HCT116 (cell line): ENCODE measurements at regions not wholly inside any gene's neighbourhood (a gene's known extent, or its start where the extent isn't known, plus 50 kb on each side); places are given as distances from the start of the nearest gene placed in this dataset.

Experiments used
- ATAC-seq: fragments of 200-7000 bp; cut with Tn5 transposase; 2 replicates; pipeline ENCODE4 v1.9.1; 2020; ENCODE audit warnings: mild to moderate bottlenecking, moderate library complexity
- BruUV-seq: library from RNA; stranded (reverse); fragments of 400-500 nt; replicated peaks from 2 replicates; lab custom pipeline; 2021; lab: Mats Ljungman, UMichigan
- CTCF ChIA-PET: fragments of 300-600 bp; sonication (Branson Sonifier 250); formaldehyde crosslinking; loops from one replicate; lab custom pipeline; 2021; ENCODE audit warnings: antibody characterized with exemption; lab: Charles Lee
- POLR2A ChIA-PET: fragments of 300-600, 350-600 bp; sonication (Branson Sonifier 250); formaldehyde crosslinking; loops from one replicate; lab custom pipeline; 2021; ENCODE audit warnings: antibody characterized with exemption; lab: Charles Lee
- RAD21 ChIA-PET, 2 experiments: fragments of 300-600 bp; sonication (Branson Sonifier 250); formaldehyde crosslinking; loops; one replicate each; lab custom pipeline; 2023; ENCODE audit warnings: low total read pairs in 2 of 2; ENCODE audit not compliant: uncharacterized antibody in 2 of 2, unreplicated experiment in 2 of 2, low non-redundant PET in 1 of 2; lab: Charles Lee
- DNase-seq: peaks from one replicate; pipeline ENCODE4 v3.0.0-alpha.2; 2010; ENCODE audit warnings: low read depth, low spot score
- H2AFZ ChIP-seq: fragments of 200-600 bp; shearing (Covaris generic), sonication (generic); 2 replicates; pipeline ENCODE4 v1.6.1; 2017; ENCODE audit warnings: low read depth, mixed run types, mixed read lengths, antibody characterized with exemption, low read length; ENCODE audit not compliant: poor library complexity, severe bottlenecking
- H3K27ac ChIP-seq: 2 replicates; pipeline ENCODE4 v1.5.1; 2012; ENCODE audit warnings: low read depth, low read length
- H3K27me3 ChIP-seq: fragments of 200-600 bp; sonication (generic); 2 replicates; pipeline ENCODE4 v1.6.1; 2016; ENCODE audit warnings: mixed run types, low read length, mixed read lengths; ENCODE audit not compliant: insufficient read depth
- H3K36me3 ChIP-seq, 2 experiments: fragments of 200-500 bp in 1 of 2; fragments of 200-600 bp in 1 of 2; sonication (Bioruptor generic) in 1 of 2; sonication (generic) in 1 of 2; 2 replicates each; pipeline versions ENCODE4 v1.5.1 to v1.6.1; 2014 to 2016; ENCODE audit warnings: low read length in 2 of 2, inconsistent platforms in 1 of 2, mixed read lengths in 1 of 2, mixed run types in 1 of 2; ENCODE audit not compliant: insufficient read depth in 2 of 2, control insufficient read depth in 1 of 2
- H3K4me1 ChIP-seq, 2 experiments: fragments of 200-600 bp in 1 of 2; sonication (generic) in 1 of 2; 2 replicates each; pipeline versions ENCODE4 v1.5.1 to v1.6.1; 2012 to 2017; ENCODE audit warnings: low read length in 2 of 2, inconsistent platforms in 1 of 2, mild to moderate bottlenecking in 1 of 2, mixed read lengths in 1 of 2, mixed run types in 1 of 2, moderate library complexity in 1 of 2; ENCODE audit not compliant: insufficient read depth in 2 of 2, control insufficient read depth in 1 of 2
- H3K4me2 ChIP-seq: fragments of 200-600 bp; sonication (generic); 2 replicates; pipeline ENCODE4 v1.6.1; 2017; ENCODE audit warnings: mixed run types, low read length, mixed read lengths
- H3K4me3 ChIP-seq, 2 experiments: fragments of 200-600 bp in 1 of 2; sonication (generic) in 1 of 2; replicated peaks in 1 of 2; 2 replicates each; pipeline ENCODE4 v1.5.1; 2011 to 2016; ENCODE audit warnings: low read length in 2 of 2, control low read depth in 1 of 2, low read depth in 1 of 2, mild to moderate bottlenecking in 1 of 2, mixed read lengths in 1 of 2, mixed run types in 1 of 2
- H3K79me2 ChIP-seq: fragments of 200-600 bp; sonication (generic); 2 replicates; pipeline ENCODE4 v1.6.1; 2017; ENCODE audit warnings: mild to moderate bottlenecking, mixed run types, low read length, moderate library complexity, mixed read lengths; ENCODE audit not compliant: insufficient read depth
- H3K9ac ChIP-seq: fragments of 200-600 bp; sonication (generic); 2 replicates; pipeline ENCODE4 v1.6.1; 2016; ENCODE audit warnings: low read length, mixed read lengths
- H3K9me2 ChIP-seq: fragments of 200-600 bp; sonication (generic), shearing (Covaris generic); 2 replicates; pipeline ENCODE4 v1.6.1; 2017; ENCODE audit warnings: mixed run types, mild to moderate bottlenecking, moderate library complexity; ENCODE audit not compliant: insufficient read depth
- H3K9me3 ChIP-seq, 2 experiments: fragments of 200-500 bp in 1 of 2; fragments of 200-600 bp in 1 of 2; sonication (Bioruptor generic) in 1 of 2; sonication (generic) in 1 of 2; 2 replicates each; pipeline ENCODE4 v1.6.1; 2014 to 2017; ENCODE audit warnings: low read length in 2 of 2, mixed read lengths in 2 of 2, inconsistent platforms in 1 of 2, low read depth in 1 of 2, mild to moderate bottlenecking in 1 of 2, mixed run types in 1 of 2, moderate library complexity in 1 of 2; ENCODE audit not compliant: control insufficient read depth in 1 of 2, insufficient read depth in 1 of 2
- H4K20me1 ChIP-seq: fragments of 200-600 bp; sonication (generic), shearing (Covaris generic); 2 replicates; pipeline ENCODE4 v1.6.1; 2017; ENCODE audit warnings: mixed run types, mild to moderate bottlenecking, moderate library complexity; ENCODE audit not compliant: insufficient read depth
- CBX3 ChIP-seq: IDR thresholded peaks from 2 replicates; pipeline ENCODE4 v1.6.1; 2012; ENCODE audit warnings: low read depth
- CEBPB ChIP-seq: IDR thresholded peaks from 2 replicates; pipeline ENCODE4 v1.6.1; 2012; ENCODE audit warnings: low read depth
- EZH2 ChIP-seq: fragments of 200-600 bp; sonication (generic); IDR thresholded peaks from 2 replicates; pipeline ENCODE4 v1.6.1; 2017; ENCODE audit warnings: antibody characterized with exemption, mixed run types
- FOSL1 ChIP-seq: IDR thresholded peaks from 2 replicates; pipeline ENCODE4 v1.6.1; 2012; ENCODE audit warnings: low read depth
- JUND ChIP-seq: IDR thresholded peaks from 2 replicates; pipeline ENCODE4 v1.6.1; 2012
- POLR2A ChIP-seq: IDR thresholded peaks from 2 replicates; pipeline ENCODE4 v1.7.0; 2011; ENCODE audit warnings: borderline replicate concordance; ENCODE audit not compliant: insufficient read depth, insufficient read length; ENCODE audit errors: extremely low read depth
- POLR2AphosphoS5 ChIP-seq: IDR thresholded peaks from 2 replicates; pipeline ENCODE4 v1.6.1; 2011; ENCODE audit warnings: mild to moderate bottlenecking, low read depth, low read length, moderate library complexity
- REST ChIP-seq: IDR thresholded peaks from 2 replicates; pipeline ENCODE4 v1.6.1; 2012; ENCODE audit warnings: low read depth
- TCF7L2 ChIP-seq: IDR thresholded peaks from 2 replicates; pipeline ENCODE4 v1.7.0; 2011; ENCODE audit warnings: borderline replicate concordance, inconsistent platforms; ENCODE audit not compliant: insufficient read depth, insufficient read length; ENCODE audit errors: extremely low read depth
- ZFX ChIP-seq: fragments of 450-650 bp; IDR thresholded peaks from 2 replicates; pipeline ENCODE4 v1.6.1; 2017
- intact Hi-C: fragments of 100-400 bp; cut with micrococcal nuclease; formaldehyde crosslinking; loops from 2 replicates; pipeline ENCODE4 v1.10.0; 2022
- TF ChIP-seq, protein P1 (sequence below): IDR thresholded peaks from 2 replicates; pipeline ENCODE4 v1.6.1; 2012

DNA sequence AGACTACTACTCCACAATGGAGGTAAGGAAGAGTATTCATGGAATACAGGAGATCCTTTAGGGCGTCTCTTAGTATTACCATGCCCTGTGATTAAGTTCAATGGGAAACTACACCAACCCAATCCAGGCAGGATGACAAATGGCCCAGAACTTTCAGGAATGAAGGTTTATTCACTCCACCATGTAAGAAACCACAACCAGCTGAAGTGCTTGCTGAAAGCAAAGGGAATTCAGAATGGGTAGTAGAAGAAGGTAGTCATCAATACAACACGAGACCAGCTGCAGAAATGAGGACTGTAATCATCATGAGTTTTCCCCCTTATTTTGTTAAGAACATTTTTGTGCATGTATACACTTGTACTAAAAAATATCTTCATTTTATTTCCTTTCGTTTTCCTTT is 76.6 kb downstream of the GPR37 start:
- Histone ChIP-seq H3K27me3 (no peaks in the 10 kb centered on the region), H3K27ac (no peak overlapping the region), H3K4me2 (no peak overlapping the region), H4K20me1 (no peaks in the 10 kb centered on the region), H3K36me3 (no peaks in the 10 kb centered on the region), H2AFZ (no peak overlapping the region), H3K79me2 (no peaks in the 10 kb centered on the region), H3K4me3 (no peak overlapping the region), H3K9me2 (no peaks in the 10 kb centered on the region), H3K4me1 (no peaks in the 10 kb centered on the region), H3K9ac (no peak overlapping the region), H3K9me3 (no peaks in the 10 kb centered on the region)
- no peak for ATAC-seq
- RAD21 ChIA-PET: no interaction called here
- intact Hi-C loops: no loop called here
- CTCF ChIA-PET: no interaction called here
- no peak for DNase-seq
- POLR2A ChIA-PET: no interaction called here
- TF ChIP-seq FOSL1 (no peak), ZFX (no peak), CBX3 (no peak), POLR2AphosphoS5 (no peak), REST (no peak), EZH2 (no peak), CEBPB (no peak), TCF7L2 (no peak), POLR2A (no peak), JUND (no peak)
- TF ChIP-seq, protein P1, sequence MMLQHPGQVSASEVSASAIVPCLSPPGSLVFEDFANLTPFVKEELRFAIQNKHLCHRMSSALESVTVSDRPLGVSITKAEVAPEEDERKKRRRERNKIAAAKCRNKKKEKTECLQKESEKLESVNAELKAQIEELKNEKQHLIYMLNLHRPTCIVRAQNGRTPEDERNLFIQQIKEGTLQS: no peak
- no TSS peak for BruUV-seq
